ENCODE measurements at regions not wholly inside any gene's neighbourhood (a gene's known extent, or its start where the extent isn't known, plus 50 kb on each side); places are given as distances from the start of the nearest gene placed in this dataset.

- Mint-ChIP-seq H3K27ac (no peak overlapping the region), H3K9me3 (peaks cover 14% of the 10 kb centered on the region), H3K36me3 (ENCODE audit: low read depth) (no peaks in the 10 kb centered on the region), H3K4me3 (no peak overlapping the region), H3K4me1 (ENCODE audit: low read depth) (no peaks in the 10 kb centered on the region), H3K27me3 (ENCODE audit: low read depth) (no peaks in the 10 kb centered on the region)
- CTCF ChIA-PET = no interaction called here
- no peak for DNase-seq
- intact Hi-C loops (cut with micrococcal nuclease) = no loop called here
Measured at GRCh38 chr9:11755951-11756350, 937.2 kb upstream of the TYRP1 start.

DNA sequence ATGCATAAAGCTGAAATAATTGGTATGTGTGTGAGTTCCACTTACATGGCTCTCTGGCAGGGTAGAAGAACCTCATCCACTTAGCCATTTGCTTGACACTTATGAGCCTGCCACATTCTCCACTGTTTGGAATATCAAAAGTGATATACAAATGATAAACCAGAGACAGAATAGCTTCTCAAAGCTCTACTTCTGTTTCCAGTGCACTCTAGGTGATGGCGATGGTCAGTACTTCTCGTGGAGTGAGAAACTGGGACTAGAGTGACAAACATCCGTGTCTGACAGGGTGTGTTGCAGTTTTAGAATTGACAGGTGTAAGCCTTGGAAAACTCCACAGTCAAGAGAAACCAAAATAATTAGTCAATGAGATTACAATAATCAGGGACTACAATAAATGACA is 935.8 kb upstream of the TYRP1 start:
- no peak for DNase-seq

DNA sequence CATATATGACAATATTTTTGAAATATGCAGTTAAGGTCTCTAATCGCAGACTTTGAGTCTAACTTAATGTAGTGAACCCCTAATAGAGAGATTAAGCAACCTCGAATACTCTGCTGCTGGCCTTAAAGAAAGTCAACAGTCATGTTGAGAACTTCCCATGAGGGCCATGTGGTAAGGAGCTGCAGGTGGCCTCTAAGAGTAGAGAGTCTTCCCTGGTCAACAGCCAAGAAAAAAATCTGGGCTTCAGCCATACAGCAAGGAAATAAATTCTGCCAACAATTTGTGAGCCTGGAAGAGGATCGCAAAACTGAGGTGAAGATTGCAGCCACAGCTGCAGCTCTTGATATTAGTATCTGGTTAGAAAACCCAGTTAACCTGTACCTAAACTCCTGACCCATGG is 935.2 kb upstream of the TYRP1 start:
- Mint-ChIP-seq H3K4me3 (no peak overlapping the region), H3K9me3 (peaks cover 8% of the 10 kb centered on the region), H3K27ac (no peak overlapping the region), H3K27me3 (ENCODE audit: low read depth) (no peaks in the 10 kb centered on the region), H3K36me3 (ENCODE audit: low read depth) (no peaks in the 10 kb centered on the region), H3K4me1 (ENCODE audit: low read depth) (no peaks in the 10 kb centered on the region)
- CTCF ChIA-PET = no interaction called here
- no peak for DNase-seq
- intact Hi-C loops (cut with micrococcal nuclease) = no loop called here

More for the DNA sequence above, 935.8 kb upstream of the TYRP1 start:
- CTCF ChIA-PET = no interaction called here
- Mint-ChIP-seq H3K9me3 (peaks cover 8% of the 10 kb centered on the region), H3K27me3 (ENCODE audit: low read depth) (no peaks in the 10 kb centered on the region), H3K27ac (no peak overlapping the region), H3K4me3 (no peak overlapping the region), H3K4me1 (ENCODE audit: low read depth) (no peaks in the 10 kb centered on the region), H3K36me3 (ENCODE audit: low read depth) (no peaks in the 10 kb centered on the region)
- intact Hi-C loops (cut with micrococcal nuclease) = no loop called here

DNA sequence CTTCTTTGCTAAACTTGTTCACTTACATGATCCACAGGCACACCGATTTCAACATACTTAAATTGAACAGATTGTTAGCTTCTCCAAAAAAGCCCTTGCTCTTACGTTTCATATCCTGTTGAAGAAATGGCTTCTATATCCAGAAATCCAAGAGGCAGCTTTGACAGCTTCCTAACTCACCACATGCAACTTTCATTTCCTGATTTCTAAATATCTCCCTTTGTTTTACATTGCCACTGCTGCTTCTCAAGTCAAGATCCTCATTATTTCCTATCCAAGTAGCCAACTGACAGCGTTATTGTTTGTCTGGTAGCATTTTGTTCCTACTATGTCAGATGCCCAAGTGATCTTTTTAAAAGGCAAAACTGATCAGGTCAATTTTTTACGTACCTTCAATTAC is 913.2 kb upstream of the TYRP1 start:
- intact Hi-C loops (cut with micrococcal nuclease) = no loop called here
- Mint-ChIP-seq H3K4me1 (ENCODE audit: low read depth) (no peaks in the 10 kb centered on the region), H3K9me3 (peaks cover 4% of the 10 kb centered on the region), H3K36me3 (ENCODE audit: low read depth) (no peaks in the 10 kb centered on the region), H3K27ac (no peak overlapping the region), H3K27me3 (ENCODE audit: low read depth) (no peaks in the 10 kb centered on the region), H3K4me3 (no peak overlapping the region)
- no peak for DNase-seq
- CTCF ChIA-PET = no interaction called here

- no peak overlapping the region for H3K27ac Mint-ChIP-seq
- H3K4me1 Mint-ChIP-seq (ENCODE audit: low read depth) = no peaks in the 10 kb centered on the region
- DNase-seq = no peak
- CTCF ChIA-PET = no interaction called here
- intact Hi-C loops (cut with micrococcal nuclease) = no loop called here
- H3K4me3 Mint-ChIP-seq = no peak overlapping the region
- H3K27me3 Mint-ChIP-seq (ENCODE audit: low read depth) = no peaks in the 10 kb centered on the region
- no peaks in the 10 kb centered on the region for H3K36me3 Mint-ChIP-seq (ENCODE audit: low read depth)
- peaks cover 10% of the 10 kb centered on the region for H3K9me3 Mint-ChIP-seq
Measured at GRCh38 chr9:11792870-11793269, 900.3 kb upstream of the TYRP1 start.

DNA sequence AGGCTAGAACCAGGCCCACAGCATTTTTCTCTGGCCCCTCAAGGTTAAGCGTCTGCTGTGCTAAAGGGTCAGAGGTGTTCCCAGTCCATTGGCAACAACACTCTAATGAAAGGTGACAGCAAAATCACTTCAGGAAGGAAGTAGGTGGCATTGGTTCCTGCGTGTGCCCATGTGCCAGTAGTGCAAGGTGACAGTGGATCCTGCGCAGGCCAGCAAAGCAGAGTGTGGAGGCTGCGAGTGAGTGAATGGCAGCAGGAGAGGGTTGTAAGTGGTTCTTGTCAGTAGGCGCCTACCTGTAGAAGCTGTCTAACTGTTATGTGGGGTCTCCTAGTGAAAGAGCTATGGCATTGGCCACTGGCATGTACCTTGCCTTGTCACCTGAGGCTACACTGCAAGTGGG is 898.2 kb upstream of the TYRP1 start:
- no peak overlapping the region for H3K27ac Mint-ChIP-seq
- H3K36me3 Mint-ChIP-seq (ENCODE audit: low read depth) = no peaks in the 10 kb centered on the region
- no peaks in the 10 kb centered on the region for H3K27me3 Mint-ChIP-seq (ENCODE audit: low read depth)
- no peak overlapping the region for H3K4me3 Mint-ChIP-seq
- CTCF ChIA-PET = interaction anchor here (1.0 kb wide), 1 partner anchor 11 kb away, joined by 3 read pairs; no protein-coding TSS in a partner anchor
- intact Hi-C loops (cut with micrococcal nuclease) = no loop called here
- peaks cover 16% of the 10 kb centered on the region for H3K9me3 Mint-ChIP-seq
- H3K4me1 Mint-ChIP-seq (ENCODE audit: low read depth) = no peaks in the 10 kb centered on the region
- no peak for DNase-seq

DNA sequence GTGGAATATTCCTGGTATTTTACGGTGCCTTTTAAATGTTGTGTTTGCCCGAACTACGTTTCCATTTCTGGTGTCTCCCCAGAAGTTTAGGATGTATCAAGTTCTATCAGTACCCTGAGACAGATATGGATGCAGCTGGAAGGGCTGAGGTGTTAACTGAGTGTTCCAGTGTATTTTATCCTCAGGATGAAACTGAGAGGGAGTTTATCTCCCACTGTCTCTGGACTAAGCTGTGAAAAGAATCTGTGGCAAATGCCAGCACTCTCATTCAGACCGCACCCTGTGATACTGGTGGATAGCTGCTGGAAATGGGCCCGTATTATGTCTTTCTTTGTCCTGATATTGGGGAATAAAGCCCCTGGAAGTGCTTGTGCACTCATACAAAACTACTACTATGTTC is 887.2 kb upstream of the TYRP1 start:
- H3K36me3 Mint-ChIP-seq (ENCODE audit: low read depth) = no peaks in the 10 kb centered on the region
- no peaks in the 10 kb centered on the region for H3K27me3 Mint-ChIP-seq (ENCODE audit: low read depth)
- H3K9me3 Mint-ChIP-seq = peaks cover 21% of the 10 kb centered on the region
- CTCF ChIA-PET = no interaction called here
- intact Hi-C loops (cut with micrococcal nuclease) = no loop called here
- H3K4me1 Mint-ChIP-seq (ENCODE audit: low read depth) = no peaks in the 10 kb centered on the region
- H3K27ac Mint-ChIP-seq = no peak overlapping the region
- no peak overlapping the region for H3K4me3 Mint-ChIP-seq
- DNase-seq = no peak

DNA sequence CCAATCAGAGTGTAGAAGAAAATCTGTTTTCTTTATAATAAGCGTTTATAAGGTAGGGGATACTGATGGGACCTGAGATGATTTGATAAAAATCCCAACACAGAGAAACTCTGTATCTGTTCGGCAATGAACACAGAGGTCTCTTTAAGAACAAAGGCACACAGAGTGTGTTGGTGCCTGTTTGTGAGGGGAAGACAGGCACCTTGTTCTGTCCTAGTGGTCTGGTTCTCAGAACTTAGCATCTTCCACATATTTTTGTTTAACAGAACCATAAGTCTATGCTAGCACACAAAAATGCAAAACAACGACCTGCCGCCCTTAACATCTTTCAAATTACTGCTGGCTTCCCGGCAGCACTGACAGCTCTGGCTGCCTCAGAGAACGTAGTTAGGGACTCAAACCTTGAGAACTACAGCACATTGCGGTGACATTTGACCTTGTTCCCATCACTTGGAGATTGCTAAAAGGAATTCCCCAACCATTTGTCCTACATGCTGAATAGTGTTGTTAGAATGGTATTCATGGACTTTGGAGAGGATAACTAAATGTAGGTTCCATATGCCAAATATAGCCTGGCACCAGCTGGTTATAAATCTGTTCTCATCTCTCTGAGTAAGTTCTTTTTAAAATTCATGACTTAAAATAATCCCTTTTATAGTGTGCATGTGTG is 871.7 kb upstream of the TYRP1 start:
- intact Hi-C loops (cut with micrococcal nuclease) = no loop called here
- CTCF ChIA-PET = no interaction called here

DNA sequence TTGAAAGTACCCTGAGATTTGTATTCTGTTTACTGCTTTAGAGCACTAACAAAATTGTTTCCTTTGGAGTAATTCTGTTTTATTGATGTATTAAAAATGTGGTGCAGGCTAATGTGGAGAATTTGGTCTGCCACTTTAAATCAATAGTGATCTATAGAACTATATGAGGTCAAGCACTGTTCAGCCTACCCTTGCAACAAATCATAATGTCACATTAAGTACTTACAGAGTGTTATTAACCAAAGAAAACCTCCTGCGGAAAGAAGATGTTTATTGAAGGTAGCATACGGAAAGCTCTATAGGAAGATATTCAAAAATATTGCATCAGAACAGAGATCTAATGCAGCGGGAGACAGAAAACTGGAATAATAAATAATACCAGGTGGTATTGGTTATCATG is 865.0 kb upstream of the TYRP1 start:
- H3K4me1 Mint-ChIP-seq (ENCODE audit: low read depth) = no peaks in the 10 kb centered on the region
- H3K27ac Mint-ChIP-seq = no peak overlapping the region
- H3K36me3 Mint-ChIP-seq (ENCODE audit: low read depth) = no peaks in the 10 kb centered on the region
- no peaks in the 10 kb centered on the region for H3K27me3 Mint-ChIP-seq (ENCODE audit: low read depth)
- peaks cover 1% of the 10 kb centered on the region for H3K9me3 Mint-ChIP-seq
- DNase-seq = no peak
- H3K4me3 Mint-ChIP-seq = no peak overlapping the region
- intact Hi-C loops (cut with micrococcal nuclease) = no loop called here
- CTCF ChIA-PET = no interaction called here

More for the DNA sequence above, 871.7 kb upstream of the TYRP1 start:
- H3K4me3 Mint-ChIP-seq = no peak overlapping the region
- DNase-seq = no peak
- no peak overlapping the region for H3K27ac Mint-ChIP-seq
- H3K36me3 Mint-ChIP-seq (ENCODE audit: low read depth) = no peaks in the 10 kb centered on the region
- no peaks in the 10 kb centered on the region for H3K4me1 Mint-ChIP-seq (ENCODE audit: low read depth)
- peaks cover 6% of the 10 kb centered on the region for H3K9me3 Mint-ChIP-seq
- no peaks in the 10 kb centered on the region for H3K27me3 Mint-ChIP-seq (ENCODE audit: low read depth)

DNA sequence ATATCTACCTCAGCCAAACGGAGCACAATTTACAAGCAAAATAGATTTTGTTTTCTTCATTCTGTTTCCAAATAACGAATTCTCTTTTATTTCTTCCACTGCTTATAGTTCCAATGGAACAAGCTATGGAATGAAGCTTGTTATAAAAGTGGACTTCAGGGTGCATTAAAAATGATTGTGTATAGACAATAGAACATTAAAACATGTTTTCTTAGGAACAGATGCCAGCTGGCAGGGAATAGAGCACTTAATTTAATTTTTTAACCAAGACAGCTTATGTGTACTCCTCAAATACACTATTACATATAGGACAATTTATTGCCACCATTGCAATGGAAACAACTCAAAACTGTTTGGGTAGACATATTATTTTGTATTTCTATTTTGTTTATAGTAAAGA is 860.1 kb upstream of the TYRP1 start:
- no peak for DNase-seq
- intact Hi-C loops (cut with micrococcal nuclease) = no loop called here
- Mint-ChIP-seq H3K36me3 (ENCODE audit: low read depth) (no peaks in the 10 kb centered on the region), H3K27ac (no peak overlapping the region), H3K27me3 (ENCODE audit: low read depth) (no peaks in the 10 kb centered on the region), H3K9me3 (peaks cover 8% of the 10 kb centered on the region), H3K4me3 (no peak overlapping the region), H3K4me1 (ENCODE audit: low read depth) (no peaks in the 10 kb centered on the region)
- CTCF ChIA-PET = no interaction called here

DNA sequence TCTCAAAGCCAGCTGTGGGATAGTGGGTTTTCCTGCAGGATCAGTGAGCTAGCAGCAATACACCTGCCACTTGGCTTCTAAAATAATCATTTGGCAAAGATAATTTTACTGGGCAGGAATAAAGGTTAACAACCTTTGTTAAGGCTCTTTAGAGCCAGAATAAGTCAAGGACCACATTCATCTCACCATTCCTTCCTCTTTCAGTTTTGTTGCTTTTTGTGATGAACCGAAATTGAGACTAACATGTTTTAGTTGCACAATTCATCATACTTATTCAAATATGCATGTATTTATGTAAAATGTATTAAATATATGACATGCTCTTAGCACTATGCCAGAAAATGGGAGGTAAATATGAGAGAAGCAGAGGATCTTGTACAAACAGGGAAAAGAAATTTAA is 824.4 kb upstream of the TYRP1 start:
- no peaks in the 10 kb centered on the region for H3K27me3 Mint-ChIP-seq (ENCODE audit: low read depth)
- no peaks in the 10 kb centered on the region for H3K36me3 Mint-ChIP-seq (ENCODE audit: low read depth)
- CTCF ChIA-PET = no interaction called here
- intact Hi-C loops (cut with micrococcal nuclease) = no loop called here
- H3K9me3 Mint-ChIP-seq = no peaks in the 10 kb centered on the region
- no peak overlapping the region for H3K27ac Mint-ChIP-seq
- DNase-seq = no peak
- H3K4me1 Mint-ChIP-seq (ENCODE audit: low read depth) = no peaks in the 10 kb centered on the region
- no peak overlapping the region for H3K4me3 Mint-ChIP-seq

DNA sequence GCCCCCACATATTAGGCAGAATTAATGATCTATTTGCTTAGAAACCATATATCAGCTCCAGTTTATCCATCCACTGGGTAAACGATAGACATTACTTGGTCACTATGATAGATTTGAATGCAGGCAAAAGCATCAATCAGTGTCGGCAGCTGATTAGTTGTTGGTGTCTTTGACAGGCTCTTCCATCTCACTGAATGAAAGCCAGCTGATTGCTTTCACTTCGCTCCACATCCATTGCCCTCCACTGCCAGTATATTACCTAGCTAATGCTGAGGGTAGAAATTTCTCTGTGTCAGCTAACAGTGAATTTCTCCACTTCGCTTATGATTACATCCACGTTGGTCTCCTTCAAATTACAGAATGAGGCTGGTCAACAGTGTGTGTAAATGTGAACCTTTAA is 821.3 kb upstream of the TYRP1 start:
- intact Hi-C loops (cut with micrococcal nuclease) = no loop called here
- H3K27ac Mint-ChIP-seq = no peak overlapping the region
- H3K9me3 Mint-ChIP-seq = no peaks in the 10 kb centered on the region
- no peaks in the 10 kb centered on the region for H3K27me3 Mint-ChIP-seq (ENCODE audit: low read depth)
- CTCF ChIA-PET = no interaction called here
- H3K4me1 Mint-ChIP-seq (ENCODE audit: low read depth) = no peaks in the 10 kb centered on the region
- no peaks in the 10 kb centered on the region for H3K36me3 Mint-ChIP-seq (ENCODE audit: low read depth)
- no peak overlapping the region for H3K4me3 Mint-ChIP-seq
- DNase-seq = no peak

DNA sequence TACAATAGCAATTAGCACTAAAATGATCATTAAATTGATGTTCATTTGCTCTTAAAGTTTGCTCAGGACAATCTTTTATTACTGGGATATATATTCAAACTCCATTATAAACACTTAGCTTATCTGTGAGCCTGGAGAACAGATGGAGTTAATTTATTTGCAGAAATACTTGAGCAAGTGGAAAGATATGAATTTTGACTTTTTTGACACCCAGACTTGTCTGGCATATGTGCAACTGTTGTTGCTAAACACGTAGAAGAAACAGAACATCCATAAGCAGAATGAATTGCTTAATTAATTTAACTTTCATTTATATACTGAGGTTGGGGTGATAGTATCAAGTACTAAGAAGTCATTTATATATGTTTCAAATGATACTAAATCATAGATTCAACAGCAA is 820.7 kb upstream of the TYRP1 start:
- no peak for DNase-seq
- Mint-ChIP-seq H3K27me3 (ENCODE audit: low read depth) (no peaks in the 10 kb centered on the region), H3K36me3 (ENCODE audit: low read depth) (no peaks in the 10 kb centered on the region), H3K4me1 (ENCODE audit: low read depth) (no peaks in the 10 kb centered on the region), H3K9me3 (no peaks in the 10 kb centered on the region), H3K27ac (no peak overlapping the region), H3K4me3 (no peak overlapping the region)
- CTCF ChIA-PET = no interaction called here
- intact Hi-C loops (cut with micrococcal nuclease) = no loop called here

- intact Hi-C loops (cut with micrococcal nuclease) = no loop called here
- CTCF ChIA-PET = no interaction called here
- no peak for DNase-seq
- Mint-ChIP-seq H3K9me3 (peaks cover 2% of the 10 kb centered on the region), H3K27me3 (ENCODE audit: low read depth) (no peaks in the 10 kb centered on the region), H3K36me3 (ENCODE audit: low read depth) (no peaks in the 10 kb centered on the region), H3K4me1 (ENCODE audit: low read depth) (no peaks in the 10 kb centered on the region), H3K4me3 (no peak overlapping the region), H3K27ac (no peak overlapping the region)
Measured at GRCh38 chr9:11874414-11874813, 818.8 kb upstream of the TYRP1 start.
